ENCODE measurements at regions not wholly inside any gene's neighbourhood (a gene's known extent, or its start where the extent isn't known, plus 50 kb on each side); places are given as distances from the start of the nearest gene placed in this dataset.

DNA sequence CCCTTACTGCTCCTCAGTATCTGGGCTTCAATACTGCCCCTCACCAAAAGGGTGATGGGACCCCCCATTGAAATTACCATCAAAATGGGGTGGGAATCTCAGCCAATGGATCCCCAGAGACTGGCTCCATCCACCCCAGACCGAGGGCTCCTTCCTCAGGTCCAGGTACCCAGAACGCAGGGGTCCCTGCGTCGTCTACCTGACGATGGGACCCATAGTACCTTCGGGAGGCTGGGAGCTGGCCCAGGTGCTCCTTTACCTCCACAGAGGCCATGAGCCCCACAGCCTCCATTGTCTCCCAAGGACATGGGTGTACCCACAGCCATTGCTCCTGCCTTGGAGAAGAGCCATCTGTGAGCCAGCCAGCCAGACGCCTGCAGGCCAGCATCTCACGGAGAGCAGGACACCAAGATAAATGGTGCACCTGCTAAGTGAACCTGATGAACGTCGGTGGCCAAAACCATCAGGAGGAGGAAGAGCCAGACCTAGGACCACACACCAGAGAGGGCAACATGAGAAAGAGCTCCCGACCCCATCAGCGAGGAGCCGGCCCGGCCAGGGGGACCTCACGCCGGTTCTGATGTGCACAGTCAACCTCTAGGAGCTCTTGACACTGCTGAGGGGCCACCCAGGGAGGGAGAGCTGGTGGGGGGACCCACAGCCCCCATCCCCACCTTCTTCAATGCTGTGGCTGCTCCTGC lies 156.8 kb upstream of the SOX1 start:
- peaks cover 44% of the 10 kb centered on the region for H3K27me3 Mint-ChIP-seq
- DNase-seq (ENCODE audit: low spot score, unreplicated experiment), result no peak
- H3K36me3 Mint-ChIP-seq (ENCODE audit: insufficient read depth), result no peaks in the 10 kb centered on the region
- H3K9me3 Mint-ChIP-seq (ENCODE audit: low read depth), result no peaks in the 10 kb centered on the region
- H3K4me1 Mint-ChIP-seq (ENCODE audit: low read depth), result peaks cover 3% of the 10 kb centered on the region
- H3K27ac Mint-ChIP-seq, result no peak overlapping the region
- TF ChIP-seq, protein P1, sequence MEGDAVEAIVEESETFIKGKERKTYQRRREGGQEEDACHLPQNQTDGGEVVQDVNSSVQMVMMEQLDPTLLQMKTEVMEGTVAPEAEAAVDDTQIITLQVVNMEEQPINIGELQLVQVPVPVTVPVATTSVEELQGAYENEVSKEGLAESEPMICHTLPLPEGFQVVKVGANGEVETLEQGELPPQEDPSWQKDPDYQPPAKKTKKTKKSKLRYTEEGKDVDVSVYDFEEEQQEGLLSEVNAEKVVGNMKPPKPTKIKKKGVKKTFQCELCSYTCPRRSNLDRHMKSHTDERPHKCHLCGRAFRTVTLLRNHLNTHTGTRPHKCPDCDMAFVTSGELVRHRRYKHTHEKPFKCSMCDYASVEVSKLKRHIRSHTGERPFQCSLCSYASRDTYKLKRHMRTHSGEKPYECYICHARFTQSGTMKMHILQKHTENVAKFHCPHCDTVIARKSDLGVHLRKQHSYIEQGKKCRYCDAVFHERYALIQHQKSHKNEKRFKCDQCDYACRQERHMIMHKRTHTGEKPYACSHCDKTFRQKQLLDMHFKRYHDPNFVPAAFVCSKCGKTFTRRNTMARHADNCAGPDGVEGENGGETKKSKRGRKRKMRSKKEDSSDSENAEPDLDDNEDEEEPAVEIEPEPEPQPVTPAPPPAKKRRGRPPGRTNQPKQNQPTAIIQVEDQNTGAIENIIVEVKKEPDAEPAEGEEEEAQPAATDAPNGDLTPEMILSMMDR (IDR thresholded peaks at IDR 0.05; ENCODE audit: unreplicated experiment), result no peak
- no peak overlapping the region for H3K4me3 Mint-ChIP-seq (ENCODE audit: low read depth)

DNA sequence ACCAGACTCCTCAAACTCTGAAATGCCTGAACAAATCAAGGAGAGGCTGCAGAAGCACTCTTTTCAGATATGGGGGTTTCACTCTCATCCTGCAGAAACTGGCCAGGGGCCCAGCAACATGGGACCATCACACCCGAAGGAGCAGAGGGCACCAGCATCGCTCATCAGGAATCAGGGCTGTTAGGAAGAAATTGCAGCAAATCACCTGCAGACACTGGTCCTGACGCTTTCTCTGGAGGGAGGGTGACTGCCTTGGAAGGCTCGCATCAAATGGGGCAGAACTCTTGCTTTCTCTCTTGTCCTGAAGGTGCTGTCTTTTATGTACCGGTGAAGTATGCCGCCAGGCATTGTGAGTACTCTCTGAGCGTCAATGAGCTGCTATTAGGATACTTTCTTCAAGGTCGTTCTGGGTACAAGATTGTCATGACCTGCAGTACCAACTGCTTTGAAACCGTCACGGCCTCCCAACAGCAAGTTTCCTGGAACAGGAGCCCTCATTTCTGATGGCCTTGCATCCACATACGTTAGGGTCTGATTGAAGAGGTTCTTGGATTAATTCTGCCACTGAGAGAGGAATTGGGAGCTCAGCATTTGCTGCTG lies 155.7 kb upstream of the SOX1 start:
- Mint-ChIP-seq H3K9me3 (ENCODE audit: low read depth) (no peaks in the 10 kb centered on the region), H3K4me1 (ENCODE audit: low read depth) (peaks cover 3% of the 10 kb centered on the region), H3K27me3 (peaks cover 46% of the 10 kb centered on the region), H3K36me3 (ENCODE audit: insufficient read depth) (no peaks in the 10 kb centered on the region), H3K27ac (no peak overlapping the region), H3K4me3 (ENCODE audit: low read depth) (no peak overlapping the region)
- TF ChIP-seq, protein P1 (IDR thresholded peaks at IDR 0.05; ENCODE audit: unreplicated experiment), result no peak
- DNase-seq (ENCODE audit: low spot score, unreplicated experiment), result no peak

DNA sequence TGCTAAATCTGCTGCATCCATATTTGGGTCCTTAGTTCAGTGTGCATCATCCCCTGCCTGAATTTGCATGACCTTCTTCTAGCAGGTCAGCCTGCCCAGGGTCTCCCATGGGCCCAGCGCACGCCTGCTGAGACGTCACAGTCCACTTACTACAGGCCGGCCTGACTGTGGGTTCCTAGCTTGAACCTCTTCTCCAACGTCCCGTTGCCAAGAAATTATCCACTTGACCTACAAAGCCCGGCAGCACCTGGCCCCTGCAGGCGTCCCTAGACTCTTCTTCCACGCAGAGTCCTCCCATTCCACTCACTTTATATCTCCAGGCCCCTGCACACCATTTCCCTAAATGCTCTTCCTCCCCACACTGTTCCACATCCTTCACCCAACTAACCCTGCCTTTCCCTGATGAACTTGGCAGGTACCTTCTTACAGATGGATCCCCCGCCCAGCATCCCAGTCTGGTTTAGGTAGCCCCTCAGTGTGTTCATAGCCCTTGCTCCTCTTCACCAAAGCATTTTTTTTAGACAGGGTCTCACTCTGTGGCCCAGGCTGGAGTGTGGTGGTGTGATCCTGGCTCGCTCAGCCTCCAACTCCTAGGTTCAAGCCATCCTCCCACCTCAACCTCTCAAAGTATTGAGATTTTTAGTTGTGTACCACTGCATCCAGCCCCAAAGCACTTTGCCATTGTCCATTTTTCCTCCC lies 155.0 kb upstream of the SOX1 start:
- H3K4me3 Mint-ChIP-seq (ENCODE audit: low read depth), result no peak overlapping the region
- no peaks in the 10 kb centered on the region for H3K9me3 Mint-ChIP-seq (ENCODE audit: low read depth)
- H3K4me1 Mint-ChIP-seq (ENCODE audit: low read depth), result peaks cover 3% of the 10 kb centered on the region
- no peaks in the 10 kb centered on the region for H3K36me3 Mint-ChIP-seq (ENCODE audit: insufficient read depth)
- peak overlapping the region; percentile 41 for H3K27ac Mint-ChIP-seq
- peaks cover 45% of the 10 kb centered on the region for H3K27me3 Mint-ChIP-seq
- TF ChIP-seq, protein P1 (IDR thresholded peaks at IDR 0.05; ENCODE audit: unreplicated experiment), result no peak
- peak; percentile 2 for DNase-seq (ENCODE audit: low spot score, unreplicated experiment)

DNA sequence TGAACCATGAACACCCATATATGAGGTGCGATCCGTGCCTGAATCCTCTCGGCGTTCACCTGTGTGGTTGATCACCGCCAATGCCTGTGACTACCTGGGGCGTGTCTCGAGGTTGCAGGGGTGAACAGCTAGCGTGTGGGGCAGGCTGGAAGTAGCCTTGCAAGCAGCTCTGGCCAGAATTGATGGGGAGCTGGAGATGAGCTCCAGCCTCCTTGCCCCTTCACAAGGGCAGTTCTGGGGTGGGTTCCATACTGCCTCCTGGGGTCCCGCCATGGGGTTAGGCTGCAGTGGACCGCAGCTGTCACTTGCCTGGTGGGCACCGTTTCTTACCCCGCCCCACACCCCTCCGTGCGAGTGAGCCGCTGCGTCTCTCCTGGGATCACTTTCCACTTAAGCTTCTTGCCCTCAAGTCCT lies 154.5 kb upstream of the SOX1 start:
- H3K27me3 Mint-ChIP-seq, result peaks cover 50% of the 10 kb centered on the region
- no peak overlapping the region for H3K4me3 Mint-ChIP-seq (ENCODE audit: low read depth)
- DNase-seq (ENCODE audit: low spot score, unreplicated experiment), result peak; percentile 7
- H3K36me3 Mint-ChIP-seq (ENCODE audit: insufficient read depth), result no peaks in the 10 kb centered on the region
- no peaks in the 10 kb centered on the region for H3K9me3 Mint-ChIP-seq (ENCODE audit: low read depth)
- H3K4me1 Mint-ChIP-seq (ENCODE audit: low read depth), result peaks cover 3% of the 10 kb centered on the region
- TF ChIP-seq, protein P1 (IDR thresholded peaks at IDR 0.05; ENCODE audit: unreplicated experiment), result no peak
- peak overlapping the region; percentile 41 for H3K27ac Mint-ChIP-seq

DNA sequence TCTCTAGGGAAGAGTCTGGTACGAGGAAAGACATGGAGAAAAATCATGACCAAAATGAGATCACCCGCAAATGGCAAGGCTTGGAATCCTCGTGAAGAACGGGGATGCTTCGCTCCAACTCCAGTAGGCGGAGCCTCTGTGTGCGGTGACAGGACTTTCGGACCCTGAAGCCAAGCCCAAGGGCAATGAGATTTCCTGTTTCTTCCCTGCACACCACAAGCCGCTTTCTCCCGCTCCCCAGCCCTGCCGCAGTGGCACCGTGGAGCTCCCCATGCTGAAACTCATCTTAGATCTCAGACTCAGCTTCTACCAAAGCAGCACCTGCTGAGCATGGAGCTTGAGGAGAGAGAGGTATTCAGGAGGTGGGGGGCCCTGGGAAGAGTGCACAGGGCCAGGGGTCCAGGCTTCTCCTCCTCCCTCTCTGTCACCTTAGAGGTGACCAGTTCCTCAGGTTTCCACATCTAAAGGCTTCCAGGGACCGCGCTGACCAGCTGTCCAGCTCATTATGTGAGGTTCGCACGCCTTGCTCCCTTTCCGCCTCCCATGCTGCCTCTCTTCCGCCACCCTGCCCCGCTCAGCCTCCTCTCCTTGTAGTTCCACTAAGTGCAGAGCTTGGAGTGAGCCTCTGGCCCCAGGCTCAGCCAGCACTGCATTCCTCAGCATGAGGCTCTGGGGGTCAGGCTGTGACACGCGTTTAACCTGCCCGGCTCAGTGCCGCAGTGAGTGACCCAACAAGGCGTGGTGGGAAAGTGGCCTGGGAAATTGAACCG lies 153.8 kb upstream of the SOX1 start:
- Mint-ChIP-seq H3K27ac (no peak overlapping the region), H3K4me3 (ENCODE audit: low read depth) (no peak overlapping the region), H3K4me1 (ENCODE audit: low read depth) (peaks cover 3% of the 10 kb centered on the region), H3K27me3 (peaks cover 49% of the 10 kb centered on the region), H3K36me3 (ENCODE audit: insufficient read depth) (no peaks in the 10 kb centered on the region), H3K9me3 (ENCODE audit: low read depth) (no peaks in the 10 kb centered on the region)
- TF ChIP-seq, protein P1 (IDR thresholded peaks at IDR 0.05; ENCODE audit: unreplicated experiment), result no peak
- DNase-seq (ENCODE audit: low spot score, unreplicated experiment), result peak; percentile 8

Data from progenitor cell of endocrine pancreas (in vitro differentiated cells).